HG03045 (cell line): ENCODE measurements at regions not wholly inside any gene's neighbourhood (a gene's known extent, or its start where the extent isn't known, plus 50 kb on each side); places are given as distances from the start of the nearest gene placed in this dataset.
"Not testable (repeated sequence)": the region's sequence is repeated elsewhere in the genome, so short reads cannot be mapped to it uniquely, and the experiment has no call there.

Source experiments
- ATAC-seq: cut with Tn5 transposase; IDR thresholded peaks from one replicate; pipeline ENCODE4 v1.9.1; 2021; ENCODE audit warnings: mild to moderate bottlenecking, moderate library complexity; ENCODE audit not compliant: unreplicated experiment

GRCh38 chr7:112592565-112593263 is 111.9 kb downstream of the LSMEM1 start:
- ATAC-seq, result not testable (repeated sequence)

- no peak for ATAC-seq
Measured at GRCh38 chr7:112594397-112594796, 113.6 kb downstream of the LSMEM1 start.

- ATAC-seq, result no peak
Measured at GRCh38 chr7:112596260-112596659, 115.5 kb downstream of the LSMEM1 start.

GRCh38 chr7:112596981-112597380 is 116.2 kb downstream of the LSMEM1 start:
- no peak for ATAC-seq

- ATAC-seq, result no peak
Measured at GRCh38 chr7:112603673-112604072, 122.9 kb downstream of the LSMEM1 start.

GRCh38 chr7:112610636-112611035 is 129.8 kb downstream of the LSMEM1 start:
- ATAC-seq, result no peak

GRCh38 chr7:112615701-112616100 is 134.9 kb downstream of the LSMEM1 start:
- ATAC-seq, result no peak

- no peak for ATAC-seq
Measured at GRCh38 chr7:112616295-112616694, 135.5 kb downstream of the LSMEM1 start.

- no peak for ATAC-seq
Measured at GRCh38 chr7:112619343-112619742, 138.6 kb downstream of the LSMEM1 start.

GRCh38 chr7:112622159-112622715 is 141.4 kb downstream of the LSMEM1 start:
- no peak for ATAC-seq

GRCh38 chr7:112624416-112624815 is 143.6 kb downstream of the LSMEM1 start:
- ATAC-seq, result no peak

- ATAC-seq, result no peak
Measured at GRCh38 chr7:112630565-112630964, 149.8 kb downstream of the LSMEM1 start.

- ATAC-seq, result no peak
Measured at GRCh38 chr7:112634107-112634506, 153.3 kb downstream of the LSMEM1 start.

GRCh38 chr7:112635742-112636141 is 154.5 kb downstream of the TMEM168 start:
- ATAC-seq, result no peak

- no peak for ATAC-seq
Measured at GRCh38 chr7:112638675-112639400, 151.4 kb downstream of the TMEM168 start.

GRCh38 chr7:112640685-112641084 is 149.5 kb downstream of the TMEM168 start:
- ATAC-seq, result no peak

GRCh38 chr7:112646783-112647182 is 143.4 kb downstream of the TMEM168 start:
- ATAC-seq, result no peak

GRCh38 chr7:112648781-112649180 is 141.4 kb downstream of the TMEM168 start:
- ATAC-seq, result no peak

- no peak for ATAC-seq
Measured at GRCh38 chr7:112649560-112649959, 140.6 kb downstream of the TMEM168 start.

- ATAC-seq, result no peak
Measured at GRCh38 chr7:112654322-112655216, 135.6 kb downstream of the TMEM168 start.

- ATAC-seq, result no peak
Measured at GRCh38 chr7:112665709-112666108, 124.5 kb downstream of the TMEM168 start.
